HG03064 (cell line): ENCODE measurements at regions not wholly inside any gene's neighbourhood (a gene's known extent, or its start where the extent isn't known, plus 50 kb on each side); places are given as distances from the start of the nearest gene placed in this dataset.
A peak's percentile ranks its signal among the peaks of the same experiment; 100 is the strongest.
"Not testable (repeated sequence)": the region's sequence is repeated elsewhere in the genome, so short reads cannot be mapped to it uniquely, and the experiment has no call there.

Experiments
- ATAC-seq: cut with Tn5 transposase; IDR thresholded peaks from one replicate; pipeline ENCODE4 v1.9.1; 2021; ENCODE audit warnings: low read depth; ENCODE audit not compliant: unreplicated experiment

DNA sequence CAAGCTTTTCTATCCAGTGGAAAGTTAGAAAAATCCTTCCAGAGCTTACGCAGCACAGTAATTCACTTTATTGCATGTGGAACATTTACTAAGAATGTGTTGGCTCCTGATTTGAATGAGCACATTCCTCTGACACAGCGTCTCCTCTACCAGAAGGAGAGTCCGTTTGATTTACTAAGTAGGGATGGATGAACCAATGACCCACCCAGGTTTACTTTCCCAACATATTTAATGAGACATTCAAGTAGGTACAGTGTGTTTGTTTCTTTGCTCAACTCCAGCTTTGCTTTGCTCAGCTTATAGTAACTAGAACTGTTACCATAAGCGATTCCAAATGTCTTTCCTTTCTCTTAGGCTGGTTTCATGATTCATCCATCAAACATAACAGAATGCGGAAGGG is 161.7 kb downstream of the SMARCA1 start:
- ATAC-seq: no peak

DNA sequence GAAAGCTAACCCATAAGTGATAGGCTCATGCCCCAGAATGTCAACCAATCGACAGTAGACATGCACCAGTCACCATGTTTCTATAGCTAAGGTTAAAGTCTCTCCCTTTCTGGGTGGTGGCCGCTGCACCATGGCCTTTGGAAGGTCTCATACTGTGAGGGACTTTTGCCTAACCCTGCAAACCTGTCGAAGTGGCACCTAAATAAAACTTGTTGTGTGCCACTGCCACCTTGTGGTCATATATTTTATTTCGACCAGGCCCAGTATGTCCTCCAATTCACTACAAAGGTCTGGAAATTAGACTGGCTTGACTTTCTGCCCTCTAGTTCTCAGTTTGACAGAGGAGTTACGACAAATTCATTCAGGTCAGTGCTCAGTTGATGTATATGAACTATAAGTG is 163.1 kb downstream of the SMARCA1 start:
- ATAC-seq: peak; percentile 98

DNA sequence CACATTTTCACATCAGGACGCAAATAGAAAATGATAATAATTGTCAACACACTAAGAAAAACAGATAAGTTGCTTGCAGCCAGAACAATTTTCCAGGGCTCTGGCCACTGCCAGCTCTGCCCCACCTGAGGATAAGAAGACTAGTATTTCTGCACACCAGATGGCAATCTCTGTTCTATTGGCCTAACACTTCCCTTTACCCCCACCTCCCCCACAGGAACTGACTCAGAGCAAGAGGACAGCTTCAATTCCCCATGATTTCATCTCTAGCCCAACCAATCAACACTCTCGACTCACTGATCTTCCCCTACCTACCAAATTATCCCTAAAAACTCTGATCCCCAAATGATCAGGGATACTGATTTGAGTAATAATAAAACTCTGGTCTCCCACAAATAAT is 164.0 kb downstream of the SMARCA1 start:
- no peak for ATAC-seq

DNA sequence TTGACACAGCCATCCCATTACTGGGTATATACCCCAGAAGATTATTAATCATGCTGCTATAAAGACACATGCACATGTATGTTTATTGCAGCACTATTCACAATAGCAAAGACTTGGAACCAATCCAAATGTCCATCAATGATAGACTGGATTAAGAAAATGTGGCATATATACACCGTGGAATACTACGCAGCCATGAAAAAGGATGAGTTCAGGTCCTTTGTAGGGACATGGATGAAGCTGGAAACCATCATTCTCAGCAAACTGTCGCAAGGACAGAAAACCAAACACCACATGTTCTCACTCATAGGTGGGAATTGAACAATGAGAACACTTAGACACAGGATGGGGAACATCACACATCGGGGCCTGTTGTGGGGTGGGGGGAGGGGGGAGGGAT is 165.9 kb downstream of the SMARCA1 start:
- not testable (repeated sequence) for ATAC-seq

DNA sequence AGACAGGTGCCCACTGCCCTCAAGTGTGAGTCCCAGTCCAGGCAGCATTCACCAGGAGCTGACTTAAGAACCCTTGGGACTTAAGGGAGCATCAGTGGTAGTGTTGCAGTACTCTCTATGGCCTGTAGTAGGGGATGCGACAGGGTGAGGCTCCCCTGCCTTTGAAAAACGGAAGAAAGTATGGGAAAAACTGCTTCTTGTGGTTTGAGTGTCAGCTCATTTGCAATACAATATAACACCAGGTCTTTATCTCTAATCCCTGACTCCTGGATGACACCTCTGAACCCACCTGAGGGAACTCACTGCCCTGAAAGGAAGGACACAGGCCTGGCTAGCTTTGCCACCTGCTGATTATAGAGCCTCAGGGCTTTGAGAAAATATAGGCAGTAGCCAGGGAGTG is 176.0 kb downstream of the SMARCA1 start:
- no peak for ATAC-seq

DNA sequence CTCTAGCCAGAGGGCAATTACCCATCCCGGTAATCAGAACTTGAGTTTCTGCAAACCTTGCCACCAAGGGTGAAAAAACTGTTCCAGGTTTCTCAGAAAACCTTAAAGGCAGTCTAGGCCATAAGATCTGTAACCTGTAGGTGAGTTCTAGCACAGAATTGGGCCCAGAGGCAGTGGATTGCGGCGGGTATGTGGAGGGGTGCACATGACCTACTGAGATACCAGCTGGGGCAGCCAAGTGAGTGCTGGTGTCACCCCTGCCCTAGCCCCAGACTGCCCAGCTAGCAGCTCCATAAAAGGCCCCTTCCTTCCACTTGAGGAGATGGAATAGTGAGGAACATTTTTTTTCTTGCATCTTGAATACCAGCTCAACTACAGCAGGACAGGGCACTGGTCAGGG is 176.7 kb downstream of the SMARCA1 start:
- no peak for ATAC-seq

DNA sequence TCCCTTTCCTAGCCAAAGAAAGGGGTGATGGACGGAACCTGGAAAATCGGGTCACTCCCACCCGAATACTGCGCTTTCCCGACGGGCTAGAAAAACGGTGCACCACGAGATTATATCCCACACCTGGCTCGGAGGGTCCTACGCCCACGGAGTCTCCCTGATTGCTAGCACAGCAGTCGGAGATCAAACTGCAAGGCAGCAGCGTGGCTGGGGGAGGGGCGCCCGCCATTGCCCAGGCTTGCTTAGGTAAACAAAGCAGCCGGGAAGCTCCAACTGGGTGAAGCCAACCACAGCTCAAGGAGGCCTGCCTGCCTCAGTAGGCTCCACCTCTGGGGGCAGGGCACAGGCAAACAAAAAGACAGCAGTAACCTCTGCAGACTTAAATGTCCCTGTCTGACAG is 186.0 kb downstream of the SMARCA1 start:
- not testable (repeated sequence) for ATAC-seq

DNA sequence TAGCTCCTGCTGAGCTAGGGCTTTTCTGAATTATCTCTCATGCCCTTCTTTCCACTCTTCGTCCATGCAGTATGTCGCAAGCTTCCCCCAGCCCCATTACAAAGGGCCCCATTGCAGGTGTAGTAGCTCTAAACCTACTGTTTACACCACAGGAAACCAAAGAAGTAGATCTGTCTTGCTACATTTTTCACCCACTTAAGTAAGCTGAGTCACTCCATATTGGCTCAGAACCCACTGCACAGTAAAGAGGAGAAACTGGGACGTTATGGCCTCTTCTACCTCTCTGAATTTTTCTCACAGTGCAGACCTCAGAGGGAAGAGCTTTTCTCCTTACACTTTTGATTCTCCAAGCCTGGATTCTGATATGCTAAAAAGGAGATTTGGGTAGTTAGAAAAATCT is 200.2 kb downstream of the SMARCA1 start:
- no peak for ATAC-seq

DNA sequence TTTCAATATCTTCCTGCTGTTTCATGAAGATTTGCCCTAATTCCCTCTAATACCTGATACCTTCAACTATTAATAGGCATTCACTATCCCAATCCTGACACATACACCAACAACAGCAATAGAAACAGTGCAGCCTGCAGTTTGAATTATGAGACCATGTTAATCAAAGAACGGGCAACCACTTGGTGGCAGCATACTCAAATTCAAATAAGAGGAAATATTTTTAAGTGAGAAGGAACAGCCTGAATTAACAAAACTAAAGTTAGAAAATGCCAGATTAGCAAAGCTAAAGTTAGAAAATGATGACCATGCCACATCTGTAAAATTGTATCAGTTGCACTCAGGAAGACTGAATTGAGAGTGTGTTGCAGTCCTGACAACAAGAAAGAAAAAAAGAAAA is 204.9 kb downstream of the SMARCA1 start:
- no peak for ATAC-seq

DNA sequence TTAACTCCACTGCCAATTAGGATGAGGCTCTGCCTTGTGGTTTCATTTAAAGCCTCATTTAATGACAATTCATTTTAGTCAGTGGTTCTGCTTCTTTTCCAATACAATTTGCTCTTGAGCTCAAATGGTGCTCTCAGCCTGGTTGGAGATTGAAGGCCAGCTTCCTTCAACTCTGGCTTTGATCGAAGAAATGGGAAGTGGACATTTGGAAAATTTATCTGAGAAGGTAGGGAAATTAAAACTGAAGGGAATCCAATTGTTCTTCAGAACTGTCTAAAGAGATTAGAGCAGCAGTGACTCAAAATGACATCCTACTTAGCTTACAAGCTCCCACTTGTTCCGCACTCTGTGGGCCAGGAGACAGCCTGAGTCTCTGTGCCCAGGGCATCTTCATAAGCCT is 206.8 kb downstream of the SMARCA1 start:
- ATAC-seq: no peak

DNA sequence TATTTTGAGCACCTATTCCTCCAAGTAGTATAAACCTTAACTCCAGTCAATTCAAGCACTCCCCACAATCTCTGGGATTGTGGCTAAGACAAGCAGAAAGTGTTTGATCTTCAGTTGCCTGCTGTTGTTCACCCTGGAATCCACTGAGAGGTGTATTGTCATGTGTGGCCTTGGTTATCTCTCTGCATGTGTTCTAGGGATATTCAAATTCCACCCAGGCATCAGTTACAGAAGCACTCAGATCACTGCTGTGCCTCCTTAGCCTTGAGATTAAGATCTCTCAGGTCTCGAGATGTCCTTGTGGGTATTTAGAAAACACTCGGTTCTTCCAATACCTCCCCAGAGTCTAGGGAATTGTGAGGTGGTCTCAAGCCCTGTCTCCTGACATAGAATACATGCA is 213.3 kb downstream of the SMARCA1 start:
- no peak for ATAC-seq

DNA sequence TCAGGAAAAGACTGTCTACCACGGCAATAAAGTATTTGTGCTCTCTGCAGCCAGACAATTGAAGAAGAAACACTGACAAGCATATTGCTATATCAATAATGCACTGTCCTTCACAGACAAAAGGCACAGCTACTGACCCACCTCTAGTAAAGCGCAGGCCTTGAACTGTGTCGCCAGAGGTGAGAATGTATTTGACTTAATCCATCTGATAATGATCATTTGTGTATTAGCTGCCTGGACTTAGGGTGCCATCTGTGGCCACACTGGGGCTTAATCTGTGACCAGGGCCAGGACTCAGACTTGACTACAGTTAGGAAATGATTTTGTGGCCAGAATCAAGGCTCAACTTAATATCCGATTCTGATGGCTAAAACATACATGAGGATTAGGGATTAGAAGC is 260.4 kb downstream of the SMARCA1 start:
- no peak for ATAC-seq

DNA sequence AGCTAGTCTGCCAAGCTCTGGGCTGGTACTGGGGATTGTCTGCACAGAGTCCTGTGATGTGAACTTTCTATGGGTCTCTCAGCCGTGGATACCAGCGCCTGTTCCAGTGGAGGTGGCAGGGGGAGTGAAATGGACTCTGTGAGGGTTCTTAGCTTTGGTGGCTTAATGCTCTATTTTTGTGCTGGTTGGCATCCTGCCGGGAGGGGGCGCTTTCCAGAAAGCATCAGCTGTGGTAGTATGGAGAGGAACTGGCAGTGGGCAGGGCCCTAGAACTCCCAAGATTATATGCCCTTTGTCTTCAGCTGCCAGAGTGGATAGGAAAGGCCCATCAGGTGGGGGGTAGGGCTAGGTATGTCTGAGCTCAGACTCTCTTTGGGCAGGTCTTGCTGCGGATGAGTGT is 267.8 kb downstream of the SMARCA1 start:
- not testable (repeated sequence) for ATAC-seq

DNA sequence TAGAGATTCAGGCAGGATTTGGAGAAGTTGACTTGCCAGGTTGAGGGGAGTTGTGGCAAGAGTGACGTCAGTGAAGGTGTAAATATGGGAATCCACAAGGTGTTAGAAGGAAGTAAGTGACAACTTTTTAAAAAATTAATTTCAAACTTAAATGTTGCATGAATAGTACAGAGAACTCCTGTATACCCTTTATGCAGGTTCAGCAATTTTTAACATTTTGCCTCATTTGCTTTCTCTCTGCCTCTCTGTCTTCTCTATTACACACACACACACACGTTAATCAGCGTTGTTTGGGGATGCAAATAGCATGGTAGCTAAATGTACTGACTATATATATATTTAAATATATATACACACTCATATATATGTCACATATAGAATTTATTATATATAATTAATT is 273.7 kb downstream of the SMARCA1 start:
- ATAC-seq: no peak

DNA sequence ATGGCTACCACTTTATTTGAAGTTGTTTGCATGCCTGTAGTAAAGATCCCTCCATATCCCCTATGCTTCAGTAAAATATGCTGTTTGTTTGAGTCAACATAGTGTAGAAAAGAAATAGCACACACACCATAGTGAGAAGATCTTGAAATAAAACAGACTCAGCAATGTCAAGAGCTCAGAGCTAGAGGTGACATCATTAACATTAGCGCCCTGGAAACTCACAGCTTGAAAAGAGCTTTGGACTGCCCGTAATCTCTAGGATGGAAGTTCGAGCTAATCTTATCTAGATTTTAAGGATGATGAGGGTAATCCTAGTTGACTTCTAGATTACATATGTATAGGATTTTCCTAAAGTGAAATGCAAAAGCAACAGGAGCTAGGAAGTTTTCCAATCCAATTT is 275.6 kb downstream of the SMARCA1 start:
- no peak for ATAC-seq

DNA sequence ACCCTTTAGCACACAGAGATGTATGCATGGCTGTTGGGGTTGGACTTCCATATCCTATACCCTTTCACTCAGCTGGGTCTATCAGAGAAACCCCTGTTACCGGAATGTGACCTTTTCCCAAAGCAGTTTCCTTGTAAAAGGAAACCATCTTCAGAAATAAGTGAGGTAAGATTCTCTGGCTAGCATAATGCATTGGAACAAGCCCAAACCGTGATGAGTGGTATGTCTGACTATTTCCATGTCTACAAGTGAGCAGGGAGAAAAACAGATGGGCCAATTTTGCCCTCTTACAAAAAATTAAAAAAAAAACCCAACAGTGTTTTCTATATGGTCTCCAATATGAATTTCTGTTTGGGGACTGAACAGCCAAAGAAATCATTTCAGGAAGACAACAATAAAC is 283.9 kb downstream of the SMARCA1 start:
- ATAC-seq: no peak

DNA sequence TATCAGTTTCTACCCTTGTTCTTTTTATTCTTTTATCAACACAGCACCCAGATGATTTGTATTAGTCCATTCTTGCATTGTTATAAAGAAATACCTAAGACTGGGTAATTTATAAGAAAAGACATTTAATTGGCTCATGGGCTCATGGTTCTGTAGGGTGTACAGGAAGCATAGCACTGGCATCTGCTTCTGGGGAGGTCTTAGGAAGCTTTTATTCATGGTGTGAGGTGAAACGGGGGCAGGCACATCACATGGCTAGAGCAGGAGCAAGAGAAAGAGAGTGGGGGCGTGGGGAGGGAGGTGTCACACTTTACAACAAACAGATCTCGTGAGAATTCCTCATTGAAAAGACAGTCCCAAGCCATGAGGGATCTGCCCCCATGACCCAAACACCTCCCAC is 285.3 kb downstream of the SMARCA1 start:
- no peak for ATAC-seq

DNA sequence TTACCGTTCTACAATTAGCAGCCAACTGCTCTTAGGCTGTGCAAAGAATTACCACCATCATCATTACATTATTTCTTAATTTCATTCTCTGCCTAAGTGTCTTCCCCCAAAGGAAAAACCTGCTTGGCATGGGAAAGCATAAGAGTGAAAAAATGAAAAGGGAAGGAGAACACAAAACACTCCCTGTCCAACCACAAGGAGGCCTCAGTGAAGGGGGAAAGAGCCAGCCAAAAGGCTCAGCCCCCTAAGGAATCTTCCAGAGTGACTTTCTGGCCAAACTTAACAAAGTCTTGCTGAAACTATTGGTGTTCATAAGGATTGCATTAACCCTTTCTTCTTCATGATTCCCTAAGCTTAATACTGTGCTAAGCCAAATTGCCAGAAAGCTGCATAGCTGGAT is 287.4 kb downstream of the SMARCA1 start:
- no peak for ATAC-seq

DNA sequence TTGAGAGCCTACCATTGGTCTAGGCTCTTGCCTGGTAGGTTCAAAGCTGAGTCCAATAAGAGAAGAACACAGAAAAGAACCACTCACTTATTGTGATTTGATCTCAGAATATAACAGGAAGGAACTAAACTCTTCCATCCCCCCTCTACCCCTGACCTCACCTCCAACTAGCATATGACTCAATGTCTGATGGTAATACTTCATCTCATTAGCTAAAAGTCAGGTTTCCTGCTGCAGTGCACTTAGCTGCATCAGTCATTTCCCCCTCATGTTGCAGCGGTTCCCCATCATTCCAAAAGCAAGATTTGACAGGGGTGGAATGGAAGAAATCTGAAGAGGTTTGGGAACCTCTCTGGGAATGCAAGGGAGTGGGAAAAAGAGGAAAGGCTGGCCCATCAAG is 289.5 kb downstream of the SMARCA1 start:
- ATAC-seq: no peak

DNA sequence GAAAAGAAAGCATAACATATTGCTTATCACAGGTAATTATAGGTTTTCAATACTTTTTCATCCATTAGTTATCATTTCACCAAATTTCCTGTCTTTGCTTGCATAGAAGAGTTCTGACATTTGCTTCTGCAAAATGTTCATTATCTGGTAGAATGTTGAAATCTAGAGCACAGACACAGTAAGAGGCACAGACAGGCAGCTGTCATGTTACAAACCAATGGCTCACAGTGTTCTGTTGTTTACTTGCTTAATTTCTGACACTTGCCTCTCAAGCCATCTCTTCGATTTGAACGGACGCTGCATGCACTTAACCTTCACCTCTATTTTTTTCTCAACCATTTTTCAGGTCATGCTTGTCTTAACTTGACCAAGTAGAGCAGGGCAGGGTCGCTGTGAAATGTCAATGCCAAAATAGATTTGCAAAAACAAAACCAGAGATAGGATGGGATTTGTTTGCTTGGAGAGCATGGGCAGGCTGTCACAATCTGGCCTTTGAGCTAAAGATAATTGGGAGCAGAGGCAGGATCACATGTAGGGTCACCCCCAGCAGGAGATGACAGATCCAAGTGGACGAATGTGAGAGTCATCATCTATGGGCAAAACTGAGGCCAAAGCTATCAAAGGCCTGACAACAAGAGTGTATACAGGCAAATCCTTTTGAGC is 292.3 kb downstream of the SMARCA1 start:
- ATAC-seq: no peak

DNA sequence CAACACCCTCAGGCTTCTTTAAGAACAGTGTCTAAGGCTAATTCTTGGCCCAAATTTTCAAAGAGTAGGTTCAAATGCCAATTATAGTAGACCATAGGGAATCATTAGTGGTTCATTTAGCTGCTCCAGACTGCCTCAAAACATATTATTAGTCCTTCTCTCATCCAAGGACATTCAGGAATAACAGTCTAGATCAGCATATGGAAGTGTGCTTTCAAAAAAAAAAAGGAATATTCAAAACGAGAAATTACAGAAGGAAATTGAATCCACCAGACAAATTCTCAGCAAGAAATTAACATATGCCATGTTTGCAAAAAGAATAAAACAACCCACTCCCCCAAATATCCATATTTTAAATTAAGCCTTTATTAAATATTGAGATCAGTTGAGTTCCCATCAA is 293.1 kb downstream of the SMARCA1 start:
- ATAC-seq: no peak

DNA sequence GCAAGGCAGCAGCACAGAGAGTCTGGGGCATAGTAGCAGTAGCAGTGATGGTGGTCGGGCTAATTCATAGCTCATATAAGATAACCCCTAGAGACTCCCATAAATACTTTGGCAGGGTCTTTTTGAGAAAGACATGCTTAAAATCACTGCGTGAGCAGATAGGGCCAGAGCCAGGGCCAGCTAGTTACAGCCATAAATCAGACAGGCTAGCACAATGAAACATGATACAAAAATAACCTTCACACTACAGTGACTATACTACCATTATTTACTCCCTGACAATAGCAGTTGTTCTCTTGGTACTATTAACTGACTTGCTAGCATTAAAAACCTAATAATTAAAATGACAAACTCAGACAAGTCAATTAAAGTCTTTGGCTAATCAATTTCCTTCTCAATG is 295.9 kb downstream of the SMARCA1 start:
- ATAC-seq: no peak

DNA sequence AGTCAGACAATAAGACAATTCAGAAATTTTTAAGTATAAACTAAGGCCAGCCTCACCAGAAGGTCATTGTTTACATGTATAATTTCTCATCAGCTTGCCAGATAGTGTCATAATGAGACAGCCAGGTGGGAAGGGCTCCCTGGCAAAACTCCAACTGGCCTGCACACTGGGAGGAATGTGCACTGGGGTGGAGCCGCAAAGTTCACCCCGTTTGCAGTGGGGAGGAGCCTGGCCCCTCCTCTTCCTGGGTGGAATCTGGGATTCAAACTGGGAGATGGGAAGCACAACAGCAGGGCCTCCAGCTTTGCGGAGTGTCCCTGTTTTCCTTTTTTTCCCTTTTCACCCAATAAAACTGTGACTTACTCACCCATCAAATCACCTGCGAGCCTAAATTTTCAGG is 329.9 kb downstream of the SMARCA1 start:
- no peak for ATAC-seq
